Spleen (tissue), 7 donors: ENCODE measurements at regions not wholly inside any gene's neighbourhood (a gene's known extent, or its start where the extent isn't known, plus 50 kb on each side); places are given as distances from the start of the nearest gene placed in this dataset.

ENCODE experiments used
- CTCF ChIP-seq, 11 experiments: fragments of 200-600 bp in 7 of 11; fragments of 450-650 bp in 4 of 11; sonication (generic) in 4 of 11; IDR thresholded peaks in 8 of 11; conservative IDR thresholded peaks in 3 of 11; 1 replicate in 7 of 11; 2 replicates in 4 of 11; pipeline versions ENCODE4 v1.4.0 to v1.8.0; 2016 to 2021; ENCODE audit warnings: antibody characterized with exemption in 11 of 11, inconsistent platforms in 4 of 11, mild to moderate bottlenecking in 1 of 11
- POLR2A ChIP-seq, 3 donors: fragments of 450-650 bp; IDR thresholded peaks; one replicate each; pipeline ENCODE4 v1.5.1; 2017; ENCODE audit warnings: antibody characterized with exemption in 3 of 3, mild to moderate bottlenecking in 1 of 3
- donor health status: DM: no; HTN: no; CAD: no; lungs with moderate emphysema.
- donor health status: DM: no; HTN: no; CAD: no.
- donor health status: DM: no; HTN: no; CAD: no.

GRCh38 chr22:27393371-27393770, 408.2 kb downstream of the MN1 start:
- TF ChIP-seq CTCF (IDR thresholded peaks at IDR 0.05 in 8 of 11, conservative IDR thresholded peaks at IDR 0.05 in 3 of 11): no peak
- TF ChIP-seq POLR2A (IDR thresholded peaks at IDR 0.05): no peak
